K562 (cell line): ENCODE measurements at regions not wholly inside any gene's neighbourhood (a gene's known extent, or its start where the extent isn't known, plus 50 kb on each side); places are given as distances from the start of the nearest gene placed in this dataset.

Source experiments
- ARID4B ChIP-seq: sonication (generic); formaldehyde crosslinking; IDR thresholded peaks from 2 replicates; pipeline ENCODE4 v1.8.0; 2022; ENCODE audit warnings: mild to moderate bottlenecking, missing genetic modification reagents
- FOS ChIP-seq: IDR thresholded peaks from 3 replicates; pipeline ENCODE4 v1.6.1; 2011; ENCODE audit not compliant: insufficient read length; ENCODE audit errors: extremely low read depth
- GABPA ChIP-seq: fragments of 200-800 bp; sonication (Bioruptor generic); conservative IDR thresholded peaks from 2 replicates; pipeline ENCODE4 v1.6.1; 2016; ENCODE audit warnings: low read depth, missing genetic modification characterization, missing compliant biosample characterization
- HES1 ChIP-seq: fragments of 450-650 bp; IDR thresholded peaks from 2 replicates; pipeline ENCODE4 v1.6.1; 2016; ENCODE audit warnings: low read depth, mild to moderate bottlenecking, moderate library complexity
- HIVEP1 ChIP-seq: fragments of 250-450 bp; sonication (Bioruptor Pico); IDR thresholded peaks from 2 replicates; pipeline ENCODE4 v1.4.0; 2020; ENCODE audit warnings: mild to moderate bottlenecking
- KLF6 ChIP-seq: fragments of 250-450 bp; sonication (Bioruptor Pico); IDR thresholded peaks from 2 replicates; pipeline ENCODE4 v1.4.0; 2020; ENCODE audit warnings: mild to moderate bottlenecking, moderate library complexity, borderline replicate concordance
- L3MBTL2 ChIP-seq: fragments of 450-650 bp; IDR thresholded peaks from 2 replicates; pipeline ENCODE4 v1.6.1; 2016; ENCODE audit warnings: mild to moderate bottlenecking, moderate library complexity
- MEF2A ChIP-seq: IDR thresholded peaks from 2 replicates; pipeline ENCODE4 v1.6.1; 2011; ENCODE audit warnings: low read depth, mild to moderate bottlenecking, low read length, moderate library complexity; ENCODE audit not compliant: control insufficient read depth
- MTA2 ChIP-seq: fragments of 450-650 bp; IDR thresholded peaks from 2 replicates; pipeline ENCODE4 v1.6.1; 2016; ENCODE audit warnings: low read depth
- NCOR1 ChIP-seq: fragments of 450-650 bp; IDR thresholded peaks from 2 replicates; pipeline ENCODE4 v1.6.1; 2016; ENCODE audit warnings: mild to moderate bottlenecking, moderate library complexity
- STAT5A ChIP-seq: IDR thresholded peaks from 2 replicates; pipeline ENCODE4 v1.6.1; 2012; ENCODE audit warnings: low read length, inconsistent platforms, borderline replicate concordance
- THRA ChIP-seq: fragments of 450-650 bp; IDR thresholded peaks from 2 replicates; pipeline ENCODE4 v1.6.1; 2017; ENCODE audit warnings: mild to moderate bottlenecking, moderate library complexity
- TRIM24 ChIP-seq, 2 experiments: fragments of 450-650 bp; IDR thresholded peaks; 2 replicates each; pipeline ENCODE4 v1.6.1; 2016
- ZFPM2 ChIP-seq: fragments of 250-450 bp; sonication (Bioruptor Pico); IDR thresholded peaks from 2 replicates; pipeline ENCODE4 v1.5.1; 2022; ENCODE audit warnings: mild to moderate bottlenecking
- ZNF121 ChIP-seq: sonication (generic); formaldehyde crosslinking; conservative IDR thresholded peaks from 2 replicates; pipeline ENCODE4 v1.8.0; 2022; ENCODE audit warnings: missing genetic modification reagents
- ZNF174 ChIP-seq: fragments of 250-450 bp; sonication (Bioruptor Pico); IDR thresholded peaks from 2 replicates; pipeline ENCODE4 v1.4.0; 2020; ENCODE audit warnings: mild to moderate bottlenecking
- ZNF175 ChIP-seq: fragments of 200-800 bp; sonication (Bioruptor generic); IDR thresholded peaks from 2 replicates; pipeline ENCODE4 v1.6.1; 2016; ENCODE audit warnings: low read depth, mild to moderate bottlenecking, missing genetic modification characterization, missing compliant biosample characterization
- ZNF274 ChIP-seq: IDR thresholded peaks from 2 replicates; pipeline ENCODE4 v1.6.1; 2011; ENCODE audit warnings: low read depth, mild to moderate bottlenecking, low read length, moderate library complexity, borderline replicate concordance
- ZNF3 ChIP-seq: fragments of 250-450 bp; sonication (Bioruptor Pico); IDR thresholded peaks from 2 replicates; pipeline ENCODE4 v1.5.0; 2021; ENCODE audit warnings: mild to moderate bottlenecking, moderate library complexity
- ZNF311 ChIP-seq: fragments of 250-450 bp; sonication (Bioruptor Pico); IDR thresholded peaks from 2 replicates; pipeline ENCODE4 v1.4.0; 2020; ENCODE audit warnings: mild to moderate bottlenecking, moderate library complexity
- ZNF584 ChIP-seq: fragments of 200-800 bp; sonication (Bioruptor generic); IDR thresholded peaks from 2 replicates; pipeline ENCODE4 v1.6.1; 2016; ENCODE audit warnings: low read depth, mild to moderate bottlenecking, missing genetic modification characterization, missing compliant biosample characterization
- ZSCAN29 ChIP-seq: fragments of 450-650 bp; IDR thresholded peaks from 2 replicates; pipeline ENCODE4 v1.6.1; 2017

GRCh38 chr16:85528528-85529387, 84.4 kb upstream of the GSE1 start (continued):
- TF ChIP-seq FOS (no peak), THRA (no peak), GABPA (tag) (no peak), MEF2A (no peak), ZNF175 (CRISPR knock-in tag) (no peak), MTA2 (no peak), ZNF174 (CRISPR knock-in tag) (no peak), ARID4B (CRISPR knock-in tag) (0 out of 2 replicates have a peak, but pooled peaks have one; percentile 32), HES1 (no peak), ZFPM2 (CRISPR knock-in tag) (no peak), KLF6 (CRISPR knock-in tag) (peak; percentile 47; the same call in 1 of the 2 replicates), TRIM24 (IDR thresholded peaks at IDR 0.05) (no peak), ZNF121 (CRISPR knock-in tag) (no peak), L3MBTL2 (peak; percentile 62; the same call in 1 of the 2 replicates), ZNF274 (no peak), HIVEP1 (no peak), ZNF584 (CRISPR knock-in tag) (0 out of 2 replicates have a peak, but pooled peaks have one; percentile 9), ZNF311 (CRISPR knock-in tag) (no peak), NCOR1 (no peak), ZNF3 (CRISPR knock-in tag) (no peak), ZSCAN29 (no peak), STAT5A (no peak)
